Upper lobe of left lung (tissue), 4 donors: ENCODE measurements at regions not wholly inside any gene's neighbourhood (a gene's known extent, or its start where the extent isn't known, plus 50 kb on each side); places are given as distances from the start of the nearest gene placed in this dataset.

ENCODE experiments used
- CTCF ChIP-seq, 6 experiments: fragments of 450-650 bp in 4 of 6; fragments of 200-600 bp in 2 of 6; sonication (generic) in 2 of 6; IDR thresholded peaks; one replicate each; pipeline ENCODE4 v1.5.1; 2016 to 2019; ENCODE audit warnings: antibody characterized with exemption in 6 of 6
- POLR2A ChIP-seq, 4 donors: fragments of 450-650 bp; IDR thresholded peaks; one replicate each; pipeline ENCODE4 v1.5.1; 2016 to 2017; ENCODE audit warnings: antibody characterized with exemption in 4 of 4, mild to moderate bottlenecking in 2 of 4

DNA sequence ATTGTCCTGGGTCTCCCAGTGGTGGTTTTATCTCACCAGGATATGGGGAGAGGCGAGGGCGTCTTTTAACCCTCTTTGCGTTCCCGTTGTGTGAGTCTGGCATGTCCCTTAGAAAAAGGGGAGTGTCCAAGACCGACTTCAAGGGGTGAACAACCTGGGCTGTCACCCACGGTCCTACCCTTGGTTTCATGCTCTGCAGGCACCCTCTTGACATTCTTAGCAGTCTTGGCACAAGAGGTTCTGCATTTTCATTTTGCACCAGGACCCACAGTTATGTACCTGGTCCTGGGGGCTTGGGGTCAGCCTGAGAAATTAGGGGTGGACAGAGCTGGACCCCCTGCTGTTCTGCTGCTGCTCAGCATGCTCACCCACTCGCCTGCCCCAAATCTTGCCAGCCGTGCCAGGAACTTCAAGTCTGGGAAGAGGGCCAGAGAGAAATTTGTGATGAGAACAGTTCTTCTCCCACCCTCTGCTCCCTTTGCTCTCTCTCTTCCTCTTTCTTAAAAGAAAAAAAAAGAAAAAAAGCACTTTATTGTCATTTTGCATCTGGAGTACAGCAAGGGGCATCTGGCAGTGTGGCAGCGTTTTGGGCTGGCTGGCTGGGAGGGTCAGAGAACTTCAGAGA is 471.2 kb downstream of the MIAT start:
- TF ChIP-seq CTCF (IDR thresholded peaks at IDR 0.05) (no peak), POLR2A (IDR thresholded peaks at IDR 0.05) (no peak)
